NCI-H2107 treated with DMSO at 0.1 percent for 48 hours (cell line): ENCODE measurements at regions not wholly inside any gene's neighbourhood (a gene's known extent, or its start where the extent isn't known, plus 50 kb on each side); places are given as distances from the start of the nearest gene placed in this dataset.

ENCODE experiments used
- DNase-seq: peaks from one replicate; lab custom pipeline; 2025; ENCODE audit not compliant: unreplicated experiment; lab: John Stamatoyannopoulos, UW

GRCh38 chr2:205902041-205902899 is 183.7 kb downstream of the INO80D start:
- no peak for DNase-seq

DNA sequence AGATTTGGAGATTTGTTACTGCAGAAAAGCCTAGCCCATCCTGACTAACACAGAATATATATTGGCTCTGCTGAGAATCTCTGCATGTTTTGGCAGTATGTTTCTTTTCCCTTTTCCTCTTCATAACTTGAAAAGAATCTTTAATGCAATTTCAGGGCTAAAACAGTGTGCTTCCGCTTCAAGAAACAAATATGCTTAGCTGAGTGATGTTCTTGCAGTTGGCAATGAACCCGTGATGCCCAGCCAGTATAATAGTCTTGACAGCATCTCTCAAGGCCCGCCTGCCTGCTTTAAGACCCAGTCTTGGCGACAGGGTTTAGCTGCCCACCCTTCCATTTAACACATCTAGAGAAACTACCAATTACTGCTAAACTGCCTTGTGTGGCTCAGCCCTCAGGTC is 184.5 kb downstream of the INO80D start:
- DNase-seq, result no peak

- no peak for DNase-seq
Measured at GRCh38 chr2:205898744-205899143, 187.2 kb downstream of the INO80D start.

DNA sequence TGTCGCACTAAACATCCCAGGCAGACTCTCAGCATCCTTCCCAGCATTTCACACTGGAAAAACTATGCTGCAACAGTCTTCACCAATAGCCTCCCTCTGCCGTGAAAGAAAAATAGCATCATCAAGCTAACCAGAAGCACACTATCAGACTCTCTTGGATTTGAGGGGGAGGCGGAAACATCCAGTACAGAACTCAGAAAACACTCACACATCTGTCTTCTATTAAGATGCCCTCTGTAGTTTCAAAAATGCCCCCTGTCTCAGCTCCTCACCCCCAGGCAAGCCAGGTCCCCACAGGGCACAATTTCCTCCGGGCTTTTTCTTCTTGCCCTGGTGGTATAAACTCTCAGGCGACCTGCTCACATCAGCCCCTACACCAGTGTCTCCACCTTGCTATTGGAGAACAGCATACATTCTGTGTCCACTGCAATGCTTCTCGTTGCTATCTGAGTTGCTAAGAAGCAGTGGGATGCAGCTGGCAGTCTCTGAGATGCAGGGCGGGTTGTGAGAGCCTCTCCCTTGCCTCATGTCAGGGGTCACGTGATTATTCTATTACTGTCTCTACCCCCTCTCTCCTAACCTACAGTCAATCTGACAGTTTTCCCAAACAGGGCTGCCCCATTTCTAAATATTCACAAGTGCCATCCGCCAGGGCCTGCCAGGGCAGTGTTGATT is 189.9 kb downstream of the INO80D start:
- no peak for DNase-seq

- no peak for DNase-seq
Measured at GRCh38 chr2:205892665-205893259, 193.2 kb downstream of the INO80D start.

- peak; percentile 90 for DNase-seq
Measured at GRCh38 chr2:205892251-205892655, 193.7 kb downstream of the INO80D start.

DNA sequence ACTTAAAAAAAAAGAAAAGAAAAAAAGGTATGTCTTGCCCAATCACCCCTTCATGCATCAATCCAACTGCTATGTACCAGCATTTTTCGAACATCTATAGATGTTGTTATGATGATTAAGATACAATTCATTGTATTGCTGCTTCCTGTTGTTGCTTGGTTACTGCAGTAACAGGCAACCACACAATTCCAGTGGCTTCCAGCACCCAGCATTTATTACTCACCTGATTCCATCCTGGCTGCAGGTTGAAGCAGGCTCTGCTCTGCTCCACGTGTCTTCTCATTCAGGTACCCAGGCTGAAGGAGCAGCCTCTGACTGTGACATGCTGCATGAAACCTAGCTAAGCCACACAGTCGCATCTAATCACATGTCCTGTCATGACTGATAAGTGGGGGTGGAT is 196.9 kb downstream of the INO80D start:
- DNase-seq, result peak; percentile 34

DNA sequence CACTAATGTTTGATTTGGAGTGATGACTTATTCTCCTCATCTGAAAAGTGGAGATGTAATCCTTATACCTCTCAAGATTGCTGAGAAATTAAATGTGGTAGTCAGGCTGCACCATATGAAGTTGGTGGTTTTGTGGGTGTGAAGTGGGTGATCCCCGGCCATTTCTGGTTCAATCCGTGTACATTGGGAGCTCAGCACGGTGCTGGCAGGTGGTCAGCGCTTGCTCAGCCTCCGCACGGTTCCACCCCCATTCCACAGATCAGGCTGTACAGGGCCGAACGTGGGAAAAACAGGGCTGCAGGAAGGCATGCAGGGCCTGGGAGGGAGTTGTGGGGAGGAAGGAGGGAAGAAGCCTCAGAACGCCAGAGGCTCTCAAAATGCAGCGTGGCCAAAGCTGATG is 198.3 kb downstream of the INO80D start:
- DNase-seq, result no peak

DNA sequence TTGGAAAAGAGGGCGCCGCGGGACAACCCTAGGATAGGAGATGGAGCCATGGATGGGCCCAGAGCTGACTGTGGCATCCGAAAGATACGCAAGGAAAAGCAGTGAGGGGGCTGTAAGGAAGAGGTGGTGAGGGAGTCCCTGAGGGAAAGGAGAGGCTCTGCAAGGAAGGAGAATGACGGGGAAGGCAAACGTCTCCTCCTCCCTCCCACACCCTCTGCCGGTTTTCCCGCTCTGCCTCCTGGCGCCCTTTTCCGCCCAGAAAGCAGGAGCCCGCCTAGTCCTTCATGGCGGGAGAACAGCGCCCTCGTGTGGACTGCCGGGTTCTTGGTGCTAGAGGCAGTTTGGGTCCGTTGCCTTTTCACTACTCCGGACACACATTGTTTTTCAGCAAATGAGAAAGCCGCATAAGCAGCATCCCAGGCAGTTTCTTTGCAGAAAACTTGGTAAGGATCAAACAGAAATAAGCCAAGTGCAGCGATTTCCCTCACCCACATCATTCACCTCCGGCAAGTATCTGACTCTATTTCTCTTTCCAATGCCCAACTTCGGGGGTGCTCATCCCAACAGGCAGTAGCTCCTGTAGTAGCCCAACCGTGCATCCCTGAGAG is 200.4 kb downstream of the INO80D start:
- no peak for DNase-seq

DNA sequence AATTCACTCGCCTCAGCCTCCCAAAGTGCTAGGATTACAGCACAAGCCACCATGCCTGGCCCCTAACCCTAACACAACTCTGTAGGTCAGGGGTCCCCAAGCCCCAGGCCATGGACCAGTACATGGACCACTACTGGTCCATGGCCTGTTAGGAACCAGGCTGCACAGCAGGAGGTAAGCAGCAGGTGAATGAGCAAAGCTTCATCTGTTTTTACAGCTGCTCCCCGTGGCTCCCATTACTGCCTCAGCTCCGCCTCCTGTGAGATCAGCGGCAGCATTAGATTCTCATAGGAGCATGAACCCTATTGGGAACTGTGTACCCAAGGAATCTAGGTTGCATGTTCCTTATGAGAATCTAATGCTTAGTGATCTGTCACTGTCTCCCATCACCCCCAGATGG is 201.7 kb downstream of the NRP2 start:
- DNase-seq, result no peak

- no peak for DNase-seq
Measured at GRCh38 chr2:205882806-205883425, 200.6 kb downstream of the NRP2 start.

GRCh38 chr2:205880048-205880447 is 197.7 kb downstream of the NRP2 start:
- no peak for DNase-seq

- DNase-seq, result peak; percentile 82
Measured at GRCh38 chr2:205878999-205879762, 196.9 kb downstream of the NRP2 start.

DNA sequence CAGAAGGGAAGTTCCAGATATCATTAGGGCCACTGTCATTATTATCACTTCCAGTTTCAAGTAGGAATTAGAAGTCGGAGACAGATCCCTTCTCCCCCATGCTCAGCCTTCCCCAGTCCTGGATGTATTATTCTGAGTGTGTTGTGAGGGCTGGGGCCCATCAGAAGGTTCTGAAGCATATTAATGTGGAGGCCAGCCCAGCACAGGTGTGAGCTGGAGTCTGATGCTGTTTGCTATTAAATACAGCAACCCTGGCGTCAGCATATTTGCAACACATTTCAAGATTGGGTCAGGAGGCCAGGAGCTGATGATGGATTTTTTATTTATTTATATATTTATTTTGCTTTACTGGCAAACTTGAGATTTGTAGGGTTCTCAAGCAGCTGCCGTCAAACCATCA is 195.2 kb downstream of the NRP2 start:
- DNase-seq, result no peak

GRCh38 chr2:205876127-205876526 is 193.8 kb downstream of the NRP2 start:
- DNase-seq, result no peak

DNA sequence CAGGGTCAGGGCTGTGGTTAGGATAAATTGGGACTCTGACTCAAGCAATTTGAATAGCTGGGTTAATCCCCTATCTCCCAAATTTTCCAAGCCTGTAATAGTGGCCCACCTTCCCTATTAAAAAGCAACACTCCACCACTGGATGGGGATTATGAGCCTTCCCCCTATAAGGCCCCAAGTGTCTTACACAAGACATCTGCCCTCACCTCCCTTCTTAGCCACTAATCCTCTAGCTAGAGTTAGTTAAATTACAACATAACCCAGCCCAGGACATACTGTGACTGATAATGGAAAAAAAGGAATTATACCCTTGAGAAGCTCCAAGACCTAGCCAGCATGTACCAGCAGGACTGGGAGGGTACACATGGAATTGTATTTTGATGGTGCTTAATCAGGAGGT is 190.4 kb downstream of the NRP2 start:
- no peak for DNase-seq

GRCh38 chr2:205869439-205869838 is 187.1 kb downstream of the NRP2 start:
- no peak for DNase-seq

GRCh38 chr2:205868773-205869333 is 186.6 kb downstream of the NRP2 start:
- DNase-seq, result no peak

GRCh38 chr2:205868053-205868452 is 185.8 kb downstream of the NRP2 start:
- DNase-seq, result no peak

GRCh38 chr2:205867371-205867770 is 185.1 kb downstream of the NRP2 start:
- DNase-seq, result no peak
